ENCODE measurements at regions not wholly inside any gene's neighbourhood (a gene's known extent, or its start where the extent isn't known, plus 50 kb on each side); places are given as distances from the start of the nearest gene placed in this dataset.

DNA sequence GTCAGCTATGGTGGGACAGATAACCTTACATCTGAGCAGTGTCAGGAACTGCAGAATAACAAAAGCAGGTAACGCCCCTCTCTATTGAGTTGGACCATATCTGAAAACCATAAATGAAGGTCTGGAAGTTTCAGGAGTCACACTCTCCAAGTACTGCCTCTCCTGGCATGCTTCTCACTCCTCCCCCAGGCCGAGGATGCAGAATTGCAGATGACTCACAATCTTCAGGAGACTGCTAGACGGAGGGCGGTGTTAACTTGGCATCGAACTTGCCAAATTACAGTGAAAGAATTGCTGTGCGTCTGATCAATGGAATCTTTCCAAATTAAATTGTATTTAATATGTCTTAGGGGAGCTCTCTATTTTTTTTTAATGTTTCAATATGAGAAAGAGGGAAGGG lies 67.1 kb upstream of the TRIM2 start:
- TF ChIP-seq POLR2AphosphoS5 (IDR thresholded peaks at IDR 0.05; ENCODE audit: low read depth, low read length) = no peak
- TF ChIP-seq POLR2A (IDR thresholded peaks at IDR 0.05; ENCODE audit: low read depth, low read length) = no peak
- no peak for TF ChIP-seq TAF1 (IDR thresholded peaks at IDR 0.05; ENCODE audit: borderline replicate concordance, low read depth, low read length)
